Neural cell (in vitro differentiated cells): ENCODE measurements at regions not wholly inside any gene's neighbourhood (a gene's known extent, or its start where the extent isn't known, plus 50 kb on each side); places are given as distances from the start of the nearest gene placed in this dataset.

ENCODE experiments used
- H2AFZ ChIP-seq: fragments of 200-600, 300-800 bp; sonication (generic), shearing (Covaris generic); 2 replicates; pipeline ENCODE4 v1.6.0; 2014; ENCODE audit warnings: low read depth, mild to moderate bottlenecking, antibody characterized with exemption, low read length, moderate library complexity
- H3F3A ChIP-seq: fragments of 200-600 bp; shearing (Covaris generic); 2 replicates; pipeline ENCODE4 v1.6.1; 2016; ENCODE audit warnings: mild to moderate bottlenecking, moderate library complexity, mixed read lengths, antibody characterized with exemption, low read length; ENCODE audit not compliant: insufficient read depth, poor library complexity, severe bottlenecking
- H3K27ac ChIP-seq: fragments of 200-600, 300-800 bp; sonication (generic), shearing (Covaris generic); 2 replicates; pipeline ENCODE4 v1.5.1; 2014; ENCODE audit warnings: mild to moderate bottlenecking, low read length, moderate library complexity
- H3K27me3 ChIP-seq: fragments of 300-800, 200-600 bp; sonication (generic), shearing (Covaris generic); 2 replicates; pipeline ENCODE4 v1.6.0; 2014; ENCODE audit warnings: mild to moderate bottlenecking, low read depth, low read length, moderate library complexity; ENCODE audit not compliant: insufficient read depth
- H3K36me3 ChIP-seq: fragments of 300-800, 200-600 bp; sonication (generic), shearing (Covaris generic); 2 replicates; pipeline ENCODE4 v1.5.1; 2014; ENCODE audit warnings: mild to moderate bottlenecking, antibody characterized with exemption, low read length, moderate library complexity; ENCODE audit not compliant: insufficient read depth
- H3K4me2 ChIP-seq: fragments of 300-800, 200-600 bp; sonication (generic), shearing (Covaris generic); 2 replicates; pipeline ENCODE4 v1.6.0; 2014; ENCODE audit warnings: mild to moderate bottlenecking, low read length
- H3K4me3 ChIP-seq: fragments of 300-800, 200-600 bp; sonication (generic), shearing (Covaris generic); 2 replicates; pipeline ENCODE4 v1.5.1; 2014; ENCODE audit warnings: mild to moderate bottlenecking, low read length, moderate library complexity
- H3K79me2 ChIP-seq: fragments of 200-600 bp; shearing (Covaris generic); replicated peaks from 2 replicates; pipeline ENCODE4 v1.6.0; 2014; ENCODE audit warnings: mild to moderate bottlenecking, low read length, moderate library complexity; ENCODE audit not compliant: insufficient read depth
- H3K9ac ChIP-seq: fragments of 300-800, 200-600 bp; sonication (generic), shearing (Covaris generic); 2 replicates; pipeline ENCODE4 v1.6.1; 2016; ENCODE audit warnings: mild to moderate bottlenecking, low read length, mixed read lengths
- H3K9me2 ChIP-seq: fragments of 200-600 bp; shearing (Covaris generic); 2 replicates; pipeline ENCODE4 v1.6.1; 2016; ENCODE audit warnings: mild to moderate bottlenecking, low read length, mixed read lengths; ENCODE audit not compliant: insufficient read depth
- H3K9me3 ChIP-seq: fragments of 200-600, 300-800 bp; sonication (generic), shearing (Covaris generic); 2 replicates; pipeline ENCODE4 v1.6.1; 2016; ENCODE audit warnings: mild to moderate bottlenecking, mixed run types, low read length, moderate library complexity, mixed read lengths
- H4K20me1 ChIP-seq: fragments of 200-600 bp; shearing (Covaris generic); 2 replicates; pipeline ENCODE4 v1.6.1; 2016; ENCODE audit warnings: mild to moderate bottlenecking, mixed run types; ENCODE audit not compliant: insufficient read depth
- EP300 ChIP-seq: fragments of 450-650 bp; conservative IDR thresholded peaks from 2 replicates; pipeline ENCODE4 v1.6.1; 2014; ENCODE audit warnings: antibody characterized with exemption, mild to moderate bottlenecking, moderate library complexity; ENCODE audit not compliant: poor library complexity, severe bottlenecking
- EZH2 ChIP-seq: fragments of 200-600, 300-800 bp; shearing (Covaris generic), sonication (generic); IDR thresholded peaks from 2 replicates; pipeline ENCODE4 v1.6.1; 2014; ENCODE audit warnings: antibody characterized with exemption, low read length, borderline replicate concordance, mild to moderate bottlenecking; ENCODE audit not compliant: insufficient read depth, poor library complexity, severe bottlenecking
- MXI1 ChIP-seq: fragments of 450-650 bp; conservative IDR thresholded peaks from 2 replicates; pipeline ENCODE4 v1.6.1; 2014; ENCODE audit warnings: antibody characterized with exemption, mild to moderate bottlenecking; ENCODE audit not compliant: poor library complexity, severe bottlenecking
- POLR2AphosphoS5 ChIP-seq: IDR thresholded peaks from 2 replicates; pipeline ENCODE4 v1.6.1; 2012
- RAD21 ChIP-seq: fragments of 450-650 bp; conservative IDR thresholded peaks from 2 replicates; pipeline ENCODE4 v1.6.1; 2014; ENCODE audit warnings: antibody characterized with exemption, mild to moderate bottlenecking, moderate library complexity
- REST ChIP-seq: IDR thresholded peaks from 2 replicates; pipeline ENCODE4 v1.6.1; 2012; ENCODE audit warnings: borderline replicate concordance
- SMC3 ChIP-seq: fragments of 450-650 bp; conservative IDR thresholded peaks from 2 replicates; pipeline ENCODE4 v1.6.1; 2014; ENCODE audit warnings: antibody characterized with exemption, mild to moderate bottlenecking, moderate library complexity; ENCODE audit not compliant: poor library complexity
- TF ChIP-seq, protein P1 (sequence below): fragments of 450-650 bp; IDR thresholded peaks from 2 replicates; pipeline ENCODE4 v1.5.1; 2014; ENCODE audit warnings: antibody characterized with exemption, mild to moderate bottlenecking, moderate library complexity; ENCODE audit not compliant: poor library complexity, severe bottlenecking

DNA sequence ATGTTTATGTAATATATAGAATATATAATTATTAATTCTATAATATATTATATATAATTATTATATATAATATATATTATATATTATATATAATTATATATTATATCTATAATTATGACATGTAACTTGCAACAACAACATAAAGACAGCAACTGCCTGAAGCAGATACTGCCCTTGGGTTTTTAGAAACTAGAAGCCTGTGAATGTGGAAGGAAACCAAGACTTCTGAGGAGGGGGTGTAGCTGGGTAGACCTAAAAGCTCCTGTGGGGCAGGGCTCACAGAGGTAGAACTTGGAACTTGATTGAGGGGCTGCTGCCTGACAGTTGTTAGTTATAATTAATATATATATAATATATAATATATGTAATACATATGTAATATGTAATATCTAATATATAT lies 167.2 kb upstream of the SLIT2 start:
- Histone ChIP-seq H3K9me3 (no peaks in the 10 kb centered on the region), H3K27me3 (no peaks in the 10 kb centered on the region), H3K4me2 (no peak overlapping the region), H3K79me2 (no peaks in the 10 kb centered on the region), H3K9me2 (no peaks in the 10 kb centered on the region), H4K20me1 (no peaks in the 10 kb centered on the region), H3K4me3 (no peak overlapping the region), H3F3A (no peaks in the 10 kb centered on the region), H3K9ac (no peak overlapping the region), H2AFZ (no peak overlapping the region), H3K36me3 (no peaks in the 10 kb centered on the region), H3K27ac (no peak overlapping the region)
- TF ChIP-seq REST (no peak), POLR2AphosphoS5 (no peak), EP300 (no peak), SMC3 (no peak), EZH2 (no peak), MXI1 (no peak), RAD21 (no peak)

DNA sequence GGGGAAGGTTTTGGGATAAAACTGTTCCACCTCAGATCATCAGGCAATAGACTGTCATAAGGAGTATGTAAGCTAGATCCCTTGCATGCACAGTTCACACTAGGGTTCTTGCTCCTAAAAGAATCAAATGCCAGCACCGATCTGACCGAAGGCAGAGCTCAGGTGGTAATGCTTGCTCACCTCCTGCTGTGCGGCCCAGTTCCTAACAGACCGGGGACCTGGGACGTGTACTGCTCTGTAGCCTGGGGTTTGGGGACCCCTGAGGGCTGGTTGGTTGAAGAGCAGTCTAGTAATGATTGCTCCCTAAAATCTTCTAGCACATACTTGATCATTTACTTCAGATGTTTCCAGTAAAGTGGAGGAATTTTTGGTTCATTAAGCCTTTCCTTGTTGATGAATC lies 173.1 kb upstream of the SLIT2 start:
- Histone ChIP-seq H3K9me2 (no peaks in the 10 kb centered on the region), H3K9ac (no peak overlapping the region), H3F3A (no peaks in the 10 kb centered on the region), H3K36me3 (no peaks in the 10 kb centered on the region), H3K79me2 (no peaks in the 10 kb centered on the region), H3K27me3 (no peaks in the 10 kb centered on the region), H3K9me3 (no peaks in the 10 kb centered on the region), H3K27ac (no peak overlapping the region), H3K4me2 (no peak overlapping the region), H4K20me1 (no peaks in the 10 kb centered on the region), H3K4me3 (no peak overlapping the region), H2AFZ (no peak overlapping the region)
- no peak for TF ChIP-seq EZH2
- TF ChIP-seq REST = no peak
- no peak for TF ChIP-seq POLR2AphosphoS5
- TF ChIP-seq MXI1 = no peak
- no peak for TF ChIP-seq EP300
- TF ChIP-seq, protein P1, sequence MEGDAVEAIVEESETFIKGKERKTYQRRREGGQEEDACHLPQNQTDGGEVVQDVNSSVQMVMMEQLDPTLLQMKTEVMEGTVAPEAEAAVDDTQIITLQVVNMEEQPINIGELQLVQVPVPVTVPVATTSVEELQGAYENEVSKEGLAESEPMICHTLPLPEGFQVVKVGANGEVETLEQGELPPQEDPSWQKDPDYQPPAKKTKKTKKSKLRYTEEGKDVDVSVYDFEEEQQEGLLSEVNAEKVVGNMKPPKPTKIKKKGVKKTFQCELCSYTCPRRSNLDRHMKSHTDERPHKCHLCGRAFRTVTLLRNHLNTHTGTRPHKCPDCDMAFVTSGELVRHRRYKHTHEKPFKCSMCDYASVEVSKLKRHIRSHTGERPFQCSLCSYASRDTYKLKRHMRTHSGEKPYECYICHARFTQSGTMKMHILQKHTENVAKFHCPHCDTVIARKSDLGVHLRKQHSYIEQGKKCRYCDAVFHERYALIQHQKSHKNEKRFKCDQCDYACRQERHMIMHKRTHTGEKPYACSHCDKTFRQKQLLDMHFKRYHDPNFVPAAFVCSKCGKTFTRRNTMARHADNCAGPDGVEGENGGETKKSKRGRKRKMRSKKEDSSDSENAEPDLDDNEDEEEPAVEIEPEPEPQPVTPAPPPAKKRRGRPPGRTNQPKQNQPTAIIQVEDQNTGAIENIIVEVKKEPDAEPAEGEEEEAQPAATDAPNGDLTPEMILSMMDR = no peak
- TF ChIP-seq RAD21 = no peak
